ENCODE measurements at regions not wholly inside any gene's neighbourhood (a gene's known extent, or its start where the extent isn't known, plus 50 kb on each side); places are given as distances from the start of the nearest gene placed in this dataset.
"Not testable (repeated sequence)": the region's sequence is repeated elsewhere in the genome, so short reads cannot be mapped to it uniquely, and the experiment has no call there.

DNA sequence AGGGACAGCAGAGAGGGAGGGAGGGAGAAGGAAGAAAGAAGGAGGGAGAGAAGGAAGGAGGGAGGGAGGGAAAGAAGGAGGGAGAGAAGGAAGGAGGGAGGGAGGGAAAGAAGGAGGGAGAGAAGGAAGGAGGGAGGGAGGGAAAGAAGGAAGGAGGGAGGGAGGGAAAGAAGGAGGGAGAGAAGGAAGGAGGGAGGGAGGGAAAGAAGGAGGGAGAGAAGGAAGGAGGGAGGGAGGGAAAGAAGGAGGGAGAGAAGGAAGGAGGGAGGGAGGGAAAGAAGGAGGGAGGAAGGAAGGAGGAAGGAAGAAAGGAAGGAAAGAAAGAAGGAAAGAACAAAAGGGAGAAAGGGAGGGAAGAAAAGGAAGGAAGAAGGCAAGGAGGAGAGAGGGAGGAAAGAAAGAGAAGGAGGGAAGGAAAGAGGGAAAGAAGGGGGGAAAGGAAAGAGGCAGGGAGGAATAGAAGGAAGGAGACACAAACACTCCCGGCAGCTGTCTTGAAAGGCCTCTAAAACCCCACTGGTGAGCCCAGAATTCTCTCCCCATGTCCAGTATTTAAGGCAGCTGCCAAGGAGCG, 153.0 kb downstream of the TFAP2C start:
- TF ChIP-seq, protein P1, sequence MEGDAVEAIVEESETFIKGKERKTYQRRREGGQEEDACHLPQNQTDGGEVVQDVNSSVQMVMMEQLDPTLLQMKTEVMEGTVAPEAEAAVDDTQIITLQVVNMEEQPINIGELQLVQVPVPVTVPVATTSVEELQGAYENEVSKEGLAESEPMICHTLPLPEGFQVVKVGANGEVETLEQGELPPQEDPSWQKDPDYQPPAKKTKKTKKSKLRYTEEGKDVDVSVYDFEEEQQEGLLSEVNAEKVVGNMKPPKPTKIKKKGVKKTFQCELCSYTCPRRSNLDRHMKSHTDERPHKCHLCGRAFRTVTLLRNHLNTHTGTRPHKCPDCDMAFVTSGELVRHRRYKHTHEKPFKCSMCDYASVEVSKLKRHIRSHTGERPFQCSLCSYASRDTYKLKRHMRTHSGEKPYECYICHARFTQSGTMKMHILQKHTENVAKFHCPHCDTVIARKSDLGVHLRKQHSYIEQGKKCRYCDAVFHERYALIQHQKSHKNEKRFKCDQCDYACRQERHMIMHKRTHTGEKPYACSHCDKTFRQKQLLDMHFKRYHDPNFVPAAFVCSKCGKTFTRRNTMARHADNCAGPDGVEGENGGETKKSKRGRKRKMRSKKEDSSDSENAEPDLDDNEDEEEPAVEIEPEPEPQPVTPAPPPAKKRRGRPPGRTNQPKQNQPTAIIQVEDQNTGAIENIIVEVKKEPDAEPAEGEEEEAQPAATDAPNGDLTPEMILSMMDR (IDR thresholded peaks at IDR 0.05 in 2 of 3, conservative IDR thresholded peaks at IDR 0.05 in 1 of 3; ENCODE audit: borderline replicate concordance in 1 of 3, insufficient read depth in 1 of 3, low read depth in 2 of 3, low read length in 2 of 3): not testable (repeated sequence)
- TF ChIP-seq RAD21 (IDR thresholded peaks at IDR 0.05; ENCODE audit: low read depth): not testable (repeated sequence)
